ACC112 (cell line): ENCODE measurements at regions not wholly inside any gene's neighbourhood (a gene's known extent, or its start where the extent isn't known, plus 50 kb on each side); places are given as distances from the start of the nearest gene placed in this dataset.

ENCODE experiments used
- H2AFZ ChIP-seq: fragments of 200-600 bp; sonication (generic); one replicate; pipeline ENCODE4 v1.6.0; 2017; ENCODE audit warnings: antibody characterized with exemption, low read length; ENCODE audit not compliant: unreplicated experiment
- H3K27ac ChIP-seq: fragments of 200-600 bp; sonication (generic); 2 replicates; pipeline ENCODE4 v1.5.1; 2014; ENCODE audit warnings: low read depth, mild to moderate bottlenecking, antibody characterized with exemption, low read length, moderate library complexity
- H3K27me3 ChIP-seq: fragments of 200-600 bp; sonication (generic); 2 replicates; pipeline ENCODE4 v1.6.1; 2014; ENCODE audit warnings: mild to moderate bottlenecking, antibody characterized with exemption, low read length, moderate library complexity, mixed read lengths; ENCODE audit not compliant: insufficient read depth
- H3K36me3 ChIP-seq: fragments of 200-600 bp; sonication (generic); 2 replicates; pipeline ENCODE4 v1.6.1; 2016; ENCODE audit warnings: mild to moderate bottlenecking, antibody characterized with exemption, low read length, moderate library complexity, mixed read lengths; ENCODE audit not compliant: insufficient read depth
- H3K4me1 ChIP-seq: fragments of 200-600 bp; sonication (generic); one replicate; pipeline ENCODE4 v1.6.1; 2016; ENCODE audit warnings: low read length, mixed read lengths; ENCODE audit not compliant: insufficient read depth, unreplicated experiment, control insufficient read depth
- H3K4me3 ChIP-seq: fragments of 200-600 bp; sonication (generic); 2 replicates; pipeline ENCODE4 v1.5.1; 2014; ENCODE audit warnings: mild to moderate bottlenecking, low read depth, low read length
- H3K79me2 ChIP-seq: fragments of 200-600 bp; sonication (generic); one replicate; pipeline ENCODE4 v1.6.0; 2016; ENCODE audit warnings: low read length; ENCODE audit not compliant: control insufficient read depth, unreplicated experiment, insufficient read depth

DNA sequence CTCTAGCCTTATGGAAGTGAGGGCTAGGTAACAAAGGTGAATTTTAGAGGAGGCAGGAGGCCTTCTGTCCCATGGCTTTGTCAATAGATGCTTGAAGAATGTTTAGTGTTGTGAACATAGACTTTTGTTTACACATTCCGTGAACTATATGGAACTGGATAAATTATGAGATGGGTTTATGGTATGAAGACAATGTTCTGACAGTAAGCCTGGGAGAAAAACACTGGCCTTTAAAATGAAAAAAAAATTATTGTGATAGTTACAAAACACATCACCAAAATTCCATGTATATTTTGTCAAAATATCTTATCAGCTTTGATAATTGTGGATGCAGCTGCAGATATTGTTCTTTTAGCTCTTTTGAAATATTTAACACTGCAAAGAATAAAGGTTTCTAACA is 251.5 kb upstream of the DCN start:
- Histone ChIP-seq H3K4me3 (no peak overlapping the region), H3K79me2 (no peaks in the 10 kb centered on the region), H3K27me3 (no peaks in the 10 kb centered on the region), H3K4me1 (peaks cover 5% of the 10 kb centered on the region), H3K27ac (no peak overlapping the region), H2AFZ (no peak overlapping the region), H3K36me3 (no peaks in the 10 kb centered on the region)

- H3K36me3 ChIP-seq = no peaks in the 10 kb centered on the region
- no peaks in the 10 kb centered on the region for H3K79me2 ChIP-seq
- no peak overlapping the region for H2AFZ ChIP-seq
- peaks cover 5% of the 10 kb centered on the region for H3K4me1 ChIP-seq
- H3K27me3 ChIP-seq = no peaks in the 10 kb centered on the region
- H3K4me3 ChIP-seq = no peak overlapping the region
- H3K27ac ChIP-seq = no peak overlapping the region
Measured at GRCh38 chr12:91432755-91433154, 250.1 kb upstream of the DCN start.

- peak overlapping the region; percentile 29 for H2AFZ ChIP-seq
- H3K4me3 ChIP-seq = no peak overlapping the region
Measured at GRCh38 chr12:91432089-91432488, 249.5 kb upstream of the DCN start.

DNA sequence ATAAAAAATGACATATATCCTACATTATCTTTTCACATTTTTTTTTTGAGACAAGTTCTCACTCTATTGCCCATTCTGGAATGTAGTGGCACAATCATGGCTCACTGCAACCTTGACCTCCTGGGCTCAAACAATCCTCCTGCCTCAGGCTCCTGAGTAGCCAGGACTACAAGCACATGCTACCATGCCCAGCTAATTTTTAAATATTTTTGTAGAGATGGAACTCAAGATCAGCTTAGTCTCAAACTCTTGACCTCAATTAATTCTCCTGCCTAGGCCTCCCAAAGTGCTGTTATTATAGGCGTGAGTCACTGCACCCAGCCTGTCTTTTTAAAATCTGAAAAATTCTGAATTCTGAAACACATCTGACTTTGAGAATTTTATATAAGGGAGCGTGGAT is 241.9 kb upstream of the DCN start:
- Histone ChIP-seq H3K4me3 (no peak overlapping the region), H3K27me3 (no peaks in the 10 kb centered on the region), H3K4me1 (no peaks in the 10 kb centered on the region), H3K27ac (no peak overlapping the region), H3K79me2 (no peaks in the 10 kb centered on the region), H2AFZ (no peak overlapping the region), H3K36me3 (no peaks in the 10 kb centered on the region)

More at GRCh38 chr12:91432089-91432488, 249.5 kb upstream of the DCN start:
- no peak overlapping the region for H3K27ac ChIP-seq
- H3K79me2 ChIP-seq = no peaks in the 10 kb centered on the region
- H3K36me3 ChIP-seq = no peaks in the 10 kb centered on the region
- no peaks in the 10 kb centered on the region for H3K27me3 ChIP-seq
- H3K4me1 ChIP-seq = peaks cover 5% of the 10 kb centered on the region

GRCh38 chr12:91423693-91424050 is 241.1 kb upstream of the DCN start:
- Histone ChIP-seq H3K27ac (no peak overlapping the region), H3K4me1 (no peaks in the 10 kb centered on the region), H3K4me3 (no peak overlapping the region), H3K79me2 (no peaks in the 10 kb centered on the region), H3K27me3 (no peaks in the 10 kb centered on the region), H2AFZ (no peak overlapping the region), H3K36me3 (no peaks in the 10 kb centered on the region)

GRCh38 chr12:91422811-91423692 is 240.4 kb upstream of the DCN start:
- Histone ChIP-seq H2AFZ (no peak overlapping the region), H3K4me1 (no peaks in the 10 kb centered on the region), H3K4me3 (no peak overlapping the region), H3K27ac (no peak overlapping the region), H3K79me2 (no peaks in the 10 kb centered on the region), H3K27me3 (no peaks in the 10 kb centered on the region), H3K36me3 (no peaks in the 10 kb centered on the region)

GRCh38 chr12:91422127-91422526 is 239.5 kb upstream of the DCN start:
- Histone ChIP-seq H3K4me3 (no peak overlapping the region), H3K27me3 (no peaks in the 10 kb centered on the region), H3K36me3 (no peaks in the 10 kb centered on the region), H3K79me2 (no peaks in the 10 kb centered on the region), H2AFZ (no peak overlapping the region), H3K27ac (no peak overlapping the region), H3K4me1 (no peaks in the 10 kb centered on the region)

DNA sequence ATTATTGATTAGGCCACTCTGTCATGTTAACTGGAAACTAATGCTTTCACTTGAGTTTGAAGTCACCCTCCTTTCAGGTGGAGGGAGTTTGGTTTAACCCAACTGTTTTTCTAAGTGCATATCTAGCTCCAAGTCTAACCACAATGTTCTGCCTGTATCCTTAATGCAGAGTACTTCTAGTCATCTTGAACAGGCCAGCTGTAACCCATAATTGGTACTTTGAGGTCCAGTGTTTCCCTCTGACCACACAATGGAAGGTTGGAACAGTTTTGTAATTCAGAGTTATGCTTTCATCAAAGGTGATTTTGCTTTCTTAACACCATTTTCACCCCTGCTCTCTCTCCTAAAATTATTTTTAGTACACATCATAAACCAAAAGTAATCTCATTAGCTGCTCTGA is 237.2 kb upstream of the DCN start:
- Histone ChIP-seq H3K79me2 (no peaks in the 10 kb centered on the region), H3K27me3 (no peaks in the 10 kb centered on the region), H3K27ac (no peak overlapping the region)

DNA sequence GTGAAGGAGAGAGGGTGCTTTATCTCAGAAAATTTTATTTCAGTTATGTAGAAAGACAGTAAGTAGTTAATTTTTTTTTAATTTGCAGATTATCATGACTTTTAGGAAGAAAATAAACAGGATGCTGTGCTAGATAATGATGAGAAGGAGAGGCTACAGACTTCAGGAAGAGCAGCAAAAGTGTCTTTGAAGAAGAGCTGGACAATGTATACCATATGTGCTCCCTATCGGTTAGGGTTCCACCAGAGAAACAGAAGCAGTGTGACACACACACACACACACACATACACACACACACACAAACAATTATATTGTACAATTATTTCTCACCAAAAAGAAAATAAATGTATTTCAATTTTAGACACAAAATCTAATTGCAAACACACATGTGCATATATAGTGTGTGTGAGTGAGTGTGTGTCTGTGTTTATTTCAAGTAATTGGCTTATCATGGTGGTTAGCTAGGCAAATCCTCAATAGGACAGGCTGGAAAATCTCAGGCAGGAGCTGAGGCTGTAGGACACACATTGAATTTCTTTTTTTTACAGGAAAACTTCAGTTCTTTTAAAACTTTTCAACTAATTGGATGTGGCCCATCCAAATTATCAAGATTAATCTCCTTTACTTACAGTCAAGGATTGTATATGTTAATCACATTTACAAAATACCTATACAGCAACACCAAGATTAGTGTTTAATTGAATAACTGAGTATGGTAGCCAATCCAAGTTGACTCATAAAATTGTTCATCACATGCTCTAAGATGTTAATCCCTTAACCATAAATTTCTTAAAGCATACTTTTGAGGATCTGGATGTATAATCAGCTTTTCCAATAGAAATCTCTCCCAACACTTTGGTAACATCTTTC is 235.8 kb upstream of the DCN start:
- Histone ChIP-seq H3K4me1 (no peaks in the 10 kb centered on the region), H3K27ac (no peak overlapping the region), H3K36me3 (no peaks in the 10 kb centered on the region), H3K27me3 (no peaks in the 10 kb centered on the region), H3K79me2 (no peaks in the 10 kb centered on the region), H2AFZ (no peak overlapping the region), H3K4me3 (no peak overlapping the region)

More for the DNA sequence above, 237.2 kb upstream of the DCN start:
- Histone ChIP-seq H3K4me1 (no peaks in the 10 kb centered on the region), H3K36me3 (no peaks in the 10 kb centered on the region), H3K4me3 (no peak overlapping the region), H2AFZ (no peak overlapping the region)

GRCh38 chr12:91417650-91418049 is 235.0 kb upstream of the DCN start:
- no peaks in the 10 kb centered on the region for H3K27me3 ChIP-seq
- no peaks in the 10 kb centered on the region for H3K4me1 ChIP-seq
- H3K36me3 ChIP-seq = no peaks in the 10 kb centered on the region
- no peak overlapping the region for H2AFZ ChIP-seq
- H3K79me2 ChIP-seq = no peaks in the 10 kb centered on the region
- H3K4me3 ChIP-seq = no peak overlapping the region
- no peak overlapping the region for H3K27ac ChIP-seq
